Endothelial cell (in vitro differentiated cells): ENCODE measurements at regions not wholly inside any gene's neighbourhood (a gene's known extent, or its start where the extent isn't known, plus 50 kb on each side); places are given as distances from the start of the nearest gene placed in this dataset.

Experiments
- DNase-seq: peaks from one replicate; pipeline ENCODE4 v3.0.0; 2021; ENCODE audit warnings: low spot score
- H3K27ac Mint-ChIP-seq: one replicate; pipeline ENCODE4 v1.8.0; 2021; ENCODE audit warnings: mixed read lengths, inconsistent platforms; ENCODE audit not compliant: unreplicated experiment
- H3K27me3 Mint-ChIP-seq: one replicate; pipeline ENCODE4 v1.8.0; 2021; ENCODE audit warnings: mild to moderate bottlenecking, moderate library complexity, mixed read lengths, inconsistent platforms; ENCODE audit not compliant: unreplicated experiment
- H3K36me3 Mint-ChIP-seq: one replicate; pipeline ENCODE4 v1.8.0; 2021; ENCODE audit warnings: mild to moderate bottlenecking, low read depth, mixed read lengths, inconsistent platforms; ENCODE audit not compliant: unreplicated experiment
- H3K4me1 Mint-ChIP-seq: one replicate; pipeline ENCODE4 v1.8.0; 2021; ENCODE audit warnings: mild to moderate bottlenecking, mixed read lengths, inconsistent platforms; ENCODE audit not compliant: unreplicated experiment
- H3K4me3 Mint-ChIP-seq: one replicate; pipeline ENCODE4 v1.8.0; 2021; ENCODE audit warnings: mild to moderate bottlenecking, mixed read lengths, inconsistent platforms; ENCODE audit not compliant: unreplicated experiment
- H3K9me3 Mint-ChIP-seq: one replicate; pipeline ENCODE4 v1.8.0; 2021; ENCODE audit warnings: mixed read lengths, inconsistent platforms; ENCODE audit not compliant: unreplicated experiment
- TF ChIP-seq, protein P1 (sequence below): fragments of 200-600 bp; sonication (generic); IDR thresholded peaks from one replicate; pipeline ENCODE4 v1.5.0; 2021; ENCODE audit warnings: antibody characterized with exemption; ENCODE audit not compliant: unreplicated experiment

DNA sequence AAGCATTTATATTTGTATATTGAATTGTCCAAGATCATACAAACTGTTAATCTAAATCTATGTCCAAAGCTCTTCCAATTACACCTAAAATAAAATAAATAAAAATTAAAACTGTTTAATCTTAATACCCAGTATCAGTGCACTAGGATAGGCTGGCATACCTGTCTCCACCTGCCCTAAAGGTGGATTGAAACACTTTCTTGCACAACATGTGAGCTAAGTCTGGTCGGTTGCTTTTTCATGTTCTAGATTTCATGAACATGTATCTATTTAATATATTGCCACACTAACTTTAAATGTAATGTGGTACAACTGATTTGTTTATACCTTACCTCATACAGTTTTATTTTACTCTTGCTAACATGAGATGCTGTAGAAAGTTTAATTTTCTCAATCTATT, 193.0 kb downstream of the VGLL3 start:
- Mint-ChIP-seq H3K27ac (no peak overlapping the region), H3K36me3 (no peaks in the 10 kb centered on the region), H3K4me3 (no peak overlapping the region), H3K4me1 (no peaks in the 10 kb centered on the region), H3K9me3 (no peaks in the 10 kb centered on the region), H3K27me3 (no peaks in the 10 kb centered on the region)
- no peak for DNase-seq
- TF ChIP-seq, protein P1, sequence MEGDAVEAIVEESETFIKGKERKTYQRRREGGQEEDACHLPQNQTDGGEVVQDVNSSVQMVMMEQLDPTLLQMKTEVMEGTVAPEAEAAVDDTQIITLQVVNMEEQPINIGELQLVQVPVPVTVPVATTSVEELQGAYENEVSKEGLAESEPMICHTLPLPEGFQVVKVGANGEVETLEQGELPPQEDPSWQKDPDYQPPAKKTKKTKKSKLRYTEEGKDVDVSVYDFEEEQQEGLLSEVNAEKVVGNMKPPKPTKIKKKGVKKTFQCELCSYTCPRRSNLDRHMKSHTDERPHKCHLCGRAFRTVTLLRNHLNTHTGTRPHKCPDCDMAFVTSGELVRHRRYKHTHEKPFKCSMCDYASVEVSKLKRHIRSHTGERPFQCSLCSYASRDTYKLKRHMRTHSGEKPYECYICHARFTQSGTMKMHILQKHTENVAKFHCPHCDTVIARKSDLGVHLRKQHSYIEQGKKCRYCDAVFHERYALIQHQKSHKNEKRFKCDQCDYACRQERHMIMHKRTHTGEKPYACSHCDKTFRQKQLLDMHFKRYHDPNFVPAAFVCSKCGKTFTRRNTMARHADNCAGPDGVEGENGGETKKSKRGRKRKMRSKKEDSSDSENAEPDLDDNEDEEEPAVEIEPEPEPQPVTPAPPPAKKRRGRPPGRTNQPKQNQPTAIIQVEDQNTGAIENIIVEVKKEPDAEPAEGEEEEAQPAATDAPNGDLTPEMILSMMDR = no peak

DNA sequence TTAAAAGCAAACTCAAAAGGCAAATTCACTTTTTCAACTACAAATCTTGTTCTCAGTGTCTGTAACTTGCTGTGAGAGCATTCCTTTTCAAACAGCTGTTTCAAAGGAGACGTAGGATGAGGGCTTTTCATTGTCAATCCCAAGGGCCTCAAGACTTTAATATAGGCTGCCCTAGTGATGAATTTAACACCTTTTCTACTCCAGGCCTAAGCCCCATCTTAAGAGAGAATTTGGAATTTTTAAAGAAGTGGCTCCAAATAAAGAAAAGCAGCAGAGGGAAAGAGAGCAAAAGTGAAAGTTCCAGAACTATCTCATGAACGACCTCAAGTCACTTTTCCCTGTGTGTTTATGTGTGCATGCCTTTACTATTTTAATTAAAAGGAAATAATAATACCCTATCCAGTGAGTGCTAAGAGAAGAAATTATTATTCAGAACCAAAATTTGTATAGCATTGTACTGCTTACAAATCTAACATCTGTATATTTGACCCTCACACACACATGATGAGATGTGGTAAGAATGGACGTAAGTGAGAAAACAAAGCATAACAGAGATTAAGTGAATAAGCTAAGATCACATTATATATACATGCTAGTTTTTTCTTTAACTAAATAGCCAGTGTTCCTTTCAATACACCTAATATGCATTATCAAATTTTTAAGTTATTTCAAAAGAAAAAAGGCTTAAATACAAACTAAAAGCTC, 196.4 kb downstream of the VGLL3 start:
- H3K27ac Mint-ChIP-seq = no peak overlapping the region
- no peaks in the 10 kb centered on the region for H3K4me1 Mint-ChIP-seq
- no peaks in the 10 kb centered on the region for H3K9me3 Mint-ChIP-seq
- no peaks in the 10 kb centered on the region for H3K36me3 Mint-ChIP-seq
- TF ChIP-seq, protein P1 = no peak
- no peaks in the 10 kb centered on the region for H3K27me3 Mint-ChIP-seq
- no peak for DNase-seq
- H3K4me3 Mint-ChIP-seq = no peak overlapping the region

DNA sequence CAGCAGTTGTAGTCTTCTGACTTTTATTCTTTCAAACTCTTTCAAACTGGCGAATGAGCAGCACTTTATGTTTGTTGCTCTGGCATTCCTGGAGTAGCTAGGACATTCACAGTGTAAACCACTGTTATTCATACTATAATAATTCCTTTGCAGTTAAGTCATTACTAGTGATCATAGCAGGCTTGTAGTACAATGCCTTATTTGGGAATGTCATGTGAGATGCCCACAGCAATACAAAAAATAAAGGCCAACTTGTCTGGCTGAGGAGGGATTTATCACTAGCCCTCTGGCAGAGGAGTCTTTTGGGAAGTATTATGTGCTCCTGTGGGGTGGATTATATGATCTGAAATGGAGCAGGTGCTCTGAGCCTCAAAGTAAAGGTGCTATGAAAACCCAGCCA, 197.2 kb downstream of the VGLL3 start:
- no peak for DNase-seq
- no peaks in the 10 kb centered on the region for H3K4me1 Mint-ChIP-seq
- TF ChIP-seq, protein P1 = no peak
- H3K27me3 Mint-ChIP-seq = no peaks in the 10 kb centered on the region
- H3K27ac Mint-ChIP-seq = peak overlapping the region; percentile 25
- no peaks in the 10 kb centered on the region for H3K9me3 Mint-ChIP-seq
- H3K4me3 Mint-ChIP-seq = no peak overlapping the region
- H3K36me3 Mint-ChIP-seq = no peaks in the 10 kb centered on the region

DNA sequence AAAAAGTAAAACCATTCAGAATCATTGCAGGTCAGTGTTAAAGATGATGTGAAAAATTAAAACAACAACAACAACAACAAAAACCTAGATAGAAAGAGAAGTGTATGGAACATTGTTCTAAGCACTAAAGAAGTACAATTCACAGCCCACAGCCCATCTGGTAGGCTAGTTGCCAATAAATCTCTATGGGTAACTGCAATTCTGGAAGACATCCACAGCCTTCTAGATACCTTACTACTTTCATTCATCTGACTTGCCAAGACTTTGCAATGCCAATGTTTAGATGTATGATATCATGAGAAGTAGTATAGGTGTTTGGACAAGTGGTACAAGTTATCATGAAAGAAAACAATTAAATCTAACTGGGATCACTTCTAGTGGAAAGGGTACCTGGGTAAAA, 198.6 kb downstream of the VGLL3 start:
- no peak for DNase-seq
- Mint-ChIP-seq H3K4me1 (no peaks in the 10 kb centered on the region), H3K27ac (no peak overlapping the region), H3K36me3 (no peaks in the 10 kb centered on the region), H3K4me3 (no peak overlapping the region), H3K9me3 (no peaks in the 10 kb centered on the region), H3K27me3 (no peaks in the 10 kb centered on the region)
- TF ChIP-seq, protein P1 = no peak

DNA sequence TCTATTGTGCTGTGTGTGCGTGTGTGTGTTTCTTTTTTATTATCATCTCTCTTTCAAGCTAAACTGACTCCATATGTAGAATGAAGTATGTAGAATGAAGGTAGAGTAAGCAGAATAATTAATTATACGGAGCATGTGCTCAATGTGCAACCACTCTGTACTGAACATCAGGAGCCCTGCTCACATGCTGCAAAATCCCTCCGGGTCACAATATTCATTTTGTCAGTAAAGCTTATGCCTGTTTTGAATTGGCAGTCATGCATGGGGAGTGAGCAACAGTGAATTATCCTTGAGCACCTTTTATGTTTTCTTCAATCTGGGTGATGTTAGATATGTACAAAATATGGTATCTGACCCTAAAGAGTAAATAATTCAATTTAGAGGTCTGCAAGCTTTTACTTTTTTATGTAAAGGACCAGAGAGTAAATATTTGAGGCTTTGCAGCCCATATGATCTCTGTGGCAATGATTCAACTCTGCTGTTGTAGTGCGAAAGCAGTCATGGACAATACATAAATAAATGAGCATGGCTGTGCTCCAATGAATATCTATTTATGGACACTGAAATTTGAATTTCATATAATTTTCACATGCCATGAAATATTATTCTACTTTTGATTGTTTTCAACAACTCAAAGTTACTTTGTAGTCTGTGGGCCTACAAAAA, 199.9 kb downstream of the VGLL3 start:
- no peak for DNase-seq
- H3K36me3 Mint-ChIP-seq = no peaks in the 10 kb centered on the region
- no peak overlapping the region for H3K27ac Mint-ChIP-seq
- H3K9me3 Mint-ChIP-seq = no peaks in the 10 kb centered on the region
- no peaks in the 10 kb centered on the region for H3K27me3 Mint-ChIP-seq
- no peak overlapping the region for H3K4me3 Mint-ChIP-seq
- TF ChIP-seq, protein P1 = no peak
- H3K4me1 Mint-ChIP-seq = no peaks in the 10 kb centered on the region
